OCI-LY1 (cell line): ENCODE measurements at regions not wholly inside any gene's neighbourhood (a gene's known extent, or its start where the extent isn't known, plus 50 kb on each side); places are given as distances from the start of the nearest gene placed in this dataset.

Experiments used
- H2AFZ ChIP-seq: fragments of 200-600 bp; sonication (generic), shearing (Covaris generic); 2 replicates; pipeline ENCODE4 v1.6.0; 2014; ENCODE audit warnings: antibody characterized with exemption, mild to moderate bottlenecking, low read length
- H3F3A ChIP-seq: fragments of 200-600 bp; sonication (generic), shearing (Covaris generic); 2 replicates; pipeline ENCODE4 v1.6.0; 2014; ENCODE audit warnings: mild to moderate bottlenecking, antibody characterized with exemption, low read length, moderate library complexity; ENCODE audit not compliant: insufficient read depth
- H3K27ac ChIP-seq: fragments of 200-600 bp; sonication (generic); 2 replicates; pipeline ENCODE4 v1.5.1; 2014; ENCODE audit warnings: low read length, mixed run types, mild to moderate bottlenecking, low read depth; ENCODE audit not compliant: poor library complexity, severe bottlenecking
- H3K27me3 ChIP-seq: fragments of 200-600 bp; sonication (generic); 2 replicates; pipeline ENCODE4 v1.6.0; 2014; ENCODE audit warnings: antibody characterized with exemption, mild to moderate bottlenecking, low read length, moderate library complexity; ENCODE audit not compliant: insufficient read depth
- H3K36me3 ChIP-seq: fragments of 200-600 bp; sonication (generic); 2 replicates; pipeline ENCODE4 v1.6.1; 2014; ENCODE audit warnings: mild to moderate bottlenecking, antibody characterized with exemption, low read length, moderate library complexity, mixed read lengths; ENCODE audit not compliant: insufficient read depth
- H3K4me1 ChIP-seq: fragments of 200-600 bp; sonication (generic); 2 replicates; pipeline ENCODE4 v1.5.1; 2014; ENCODE audit warnings: mild to moderate bottlenecking, low read length, moderate library complexity; ENCODE audit not compliant: insufficient read depth, severe bottlenecking
- H3K4me2 ChIP-seq: fragments of 200-600 bp; sonication (generic), shearing (Covaris generic); 2 replicates; pipeline ENCODE4 v1.6.1; 2014; ENCODE audit warnings: low read length
- H3K4me3 ChIP-seq: fragments of 200-600 bp; sonication (generic); 2 replicates; pipeline ENCODE4 v1.5.1; 2014; ENCODE audit warnings: low read length, low read depth, mild to moderate bottlenecking, mixed read lengths; ENCODE audit not compliant: poor library complexity, severe bottlenecking
- H3K79me2 ChIP-seq: fragments of 200-600 bp; shearing (Covaris generic); 2 replicates; pipeline ENCODE4 v1.6.1; 2016; ENCODE audit warnings: mixed run types, low read length, mixed read lengths; ENCODE audit not compliant: insufficient read depth
- H3K9ac ChIP-seq: fragments of 200-600 bp; sonication (generic), shearing (Covaris generic); 2 replicates; pipeline ENCODE4 v1.6.1; 2014; ENCODE audit warnings: mild to moderate bottlenecking, low read length, mixed read lengths
- H3K9me2 ChIP-seq: fragments of 200-600 bp; sonication (generic), shearing (Covaris generic); 2 replicates; pipeline ENCODE4 v1.6.1; 2014; ENCODE audit warnings: low read depth, mild to moderate bottlenecking, low read length, mixed read lengths
- H3K9me3 ChIP-seq: fragments of 200-600 bp; shearing (Covaris generic); 2 replicates; pipeline ENCODE4 v1.6.1; 2014; ENCODE audit warnings: low read length, mixed read lengths
- H4K20me1 ChIP-seq: fragments of 200-600 bp; sonication (generic), shearing (Covaris generic); 2 replicates; pipeline ENCODE4 v1.6.0; 2016; ENCODE audit warnings: mild to moderate bottlenecking, low read length; ENCODE audit not compliant: insufficient read depth
- CTCF ChIP-seq: fragments of 200-600 bp; sonication (generic), shearing (Covaris generic); IDR thresholded peaks from 2 replicates; pipeline ENCODE4 v1.5.1; 2017; ENCODE audit warnings: mild to moderate bottlenecking, antibody characterized with exemption, low read length, moderate library complexity, mixed read lengths
- EZH2 ChIP-seq: fragments of 200-600 bp; sonication (generic), shearing (Covaris generic); IDR thresholded peaks from 2 replicates; pipeline ENCODE4 v1.8.0; 2017; ENCODE audit warnings: borderline replicate concordance, mixed run types, mild to moderate bottlenecking, antibody characterized with exemption, low read length, moderate library complexity, mixed read lengths

DNA sequence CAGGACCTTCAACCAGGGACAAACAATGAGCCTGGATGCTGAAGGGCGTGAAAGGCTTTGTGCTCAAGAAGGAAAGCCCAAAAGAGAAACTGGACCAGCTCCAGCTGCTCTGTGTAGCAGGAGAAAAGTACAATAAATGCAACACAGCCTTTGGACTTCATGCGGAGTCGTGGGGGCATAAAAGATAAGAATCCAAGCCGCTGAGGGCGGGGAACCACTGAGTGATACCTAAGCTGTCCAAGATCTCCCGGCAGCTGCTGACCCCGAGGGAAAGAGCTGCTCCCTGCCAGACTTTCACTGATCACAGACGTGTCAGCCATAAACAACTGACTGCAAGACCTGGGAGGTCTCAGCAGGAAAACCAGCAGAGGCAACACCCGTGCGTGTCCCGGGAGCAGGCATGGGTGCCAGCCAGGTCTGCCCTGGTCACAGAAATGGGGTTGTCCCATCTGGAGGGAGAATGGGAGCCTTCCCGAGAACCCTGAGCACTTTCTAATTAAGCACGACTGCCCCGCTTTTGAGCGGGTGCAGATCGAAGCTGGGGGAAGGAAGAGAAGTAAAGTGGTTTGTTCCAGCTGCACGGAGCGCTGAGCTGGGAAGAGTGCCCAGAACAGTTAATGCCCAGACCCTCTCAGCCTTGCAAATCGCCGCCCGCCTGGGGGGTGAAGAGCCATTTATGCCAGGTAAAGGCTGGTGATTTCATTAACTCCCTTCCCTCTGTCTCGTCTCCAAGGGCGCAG is 68.3 kb upstream of the TARDBP start:
- Histone ChIP-seq H3F3A (no peaks in the 10 kb centered on the region), H3K36me3 (no peaks in the 10 kb centered on the region), H3K27me3 (peaks cover 15% of the 10 kb centered on the region), H3K4me1 (peaks cover 8% of the 10 kb centered on the region), H3K79me2 (no peaks in the 10 kb centered on the region), H4K20me1 (no peaks in the 10 kb centered on the region), H3K9me2 (no peaks in the 10 kb centered on the region), H2AFZ (no peak overlapping the region), H3K9ac (no peak overlapping the region), H3K4me3 (no peak overlapping the region), H3K4me2 (no peak overlapping the region), H3K27ac (no peak overlapping the region), H3K9me3 (no peaks in the 10 kb centered on the region)
- TF ChIP-seq CTCF, result no peak
- no peak for TF ChIP-seq EZH2

- Histone ChIP-seq H4K20me1 (no peaks in the 10 kb centered on the region), H3K36me3 (no peaks in the 10 kb centered on the region), H3K4me1 (no peaks in the 10 kb centered on the region), H3K9me3 (no peaks in the 10 kb centered on the region), H3K27ac (no peak overlapping the region), H3F3A (no peaks in the 10 kb centered on the region), H3K9me2 (no peaks in the 10 kb centered on the region), H3K9ac (no peak overlapping the region), H3K27me3 (peaks cover 24% of the 10 kb centered on the region), H2AFZ (no peak overlapping the region), H3K79me2 (no peaks in the 10 kb centered on the region), H3K4me2 (no peak overlapping the region), H3K4me3 (no peak overlapping the region)
- TF ChIP-seq CTCF (no peak), EZH2 (no peak)
Measured at GRCh38 chr1:10945991-10946509, 66.4 kb upstream of the TARDBP start.

DNA sequence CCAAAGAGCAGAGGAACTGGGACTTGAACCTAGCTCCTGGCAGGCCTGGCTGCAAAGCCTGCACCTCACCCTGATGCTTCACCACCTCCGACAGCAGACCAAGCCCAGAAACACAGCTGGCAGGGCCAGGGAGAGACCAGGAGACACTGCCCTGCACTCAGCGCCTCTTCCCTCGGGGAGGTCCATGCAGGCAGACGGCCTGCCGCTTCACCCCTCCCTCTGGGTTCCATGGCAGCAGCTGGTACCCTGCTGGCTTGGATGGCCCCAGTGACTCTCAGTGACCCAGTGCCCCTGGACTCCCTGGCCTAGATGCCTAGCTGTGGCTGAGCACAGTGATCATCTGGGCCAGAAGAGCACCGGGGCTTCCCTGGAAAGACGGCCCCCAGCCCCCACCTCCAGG is 65.3 kb upstream of the TARDBP start:
- H3K27me3 ChIP-seq, result peaks cover 25% of the 10 kb centered on the region
- H3F3A ChIP-seq, result no peaks in the 10 kb centered on the region
- H3K4me3 ChIP-seq, result no peak overlapping the region
- H2AFZ ChIP-seq, result no peak overlapping the region
- no peaks in the 10 kb centered on the region for H3K4me1 ChIP-seq
- H3K9me2 ChIP-seq, result no peaks in the 10 kb centered on the region
- TF ChIP-seq EZH2 (no peak), CTCF (no peak)
- no peak overlapping the region for H3K27ac ChIP-seq
- H3K4me2 ChIP-seq, result no peak overlapping the region
- no peaks in the 10 kb centered on the region for H4K20me1 ChIP-seq
- H3K9me3 ChIP-seq, result no peaks in the 10 kb centered on the region
- H3K9ac ChIP-seq, result no peak overlapping the region
- no peaks in the 10 kb centered on the region for H3K79me2 ChIP-seq
- no peaks in the 10 kb centered on the region for H3K36me3 ChIP-seq
